HG02870 (cell line): ENCODE measurements at regions not wholly inside any gene's neighbourhood (a gene's known extent, or its start where the extent isn't known, plus 50 kb on each side); places are given as distances from the start of the nearest gene placed in this dataset.

Experiments used
- ATAC-seq: cut with Tn5 transposase; IDR thresholded peaks from one replicate; pipeline ENCODE4 v1.9.1; 2021; ENCODE audit warnings: mild to moderate bottlenecking, moderate library complexity; ENCODE audit not compliant: unreplicated experiment

GRCh38 chr12:127650626-127651025 lies 616.3 kb upstream of the TMEM132C start:
- ATAC-seq, result no peak

- ATAC-seq, result no peak
Observed at GRCh38 chr12:127652281-127652680, 614.7 kb upstream of the TMEM132C start.

- ATAC-seq, result no peak
Observed at GRCh38 chr12:127654383-127654985, 612.5 kb upstream of the TMEM132C start.

GRCh38 chr12:127655691-127656090 lies 611.3 kb upstream of the TMEM132C start:
- ATAC-seq, result no peak

GRCh38 chr12:127656266-127656665 lies 610.7 kb upstream of the TMEM132C start:
- no peak for ATAC-seq

GRCh38 chr12:127657036-127657435 lies 609.9 kb upstream of the TMEM132C start:
- ATAC-seq, result no peak

GRCh38 chr12:127660961-127661360 lies 606.0 kb upstream of the TMEM132C start:
- no peak for ATAC-seq

- ATAC-seq, result no peak
Observed at GRCh38 chr12:127663716-127664115, 603.3 kb upstream of the TMEM132C start.

- ATAC-seq, result no peak
Observed at GRCh38 chr12:127664901-127665300, 602.1 kb upstream of the TMEM132C start.

- ATAC-seq, result no peak
Observed at GRCh38 chr12:127667131-127667685, 599.8 kb upstream of the TMEM132C start.

GRCh38 chr12:127670294-127670693 lies 596.7 kb upstream of the TMEM132C start:
- no peak for ATAC-seq

GRCh38 chr12:127670796-127671195 lies 596.2 kb upstream of the TMEM132C start:
- ATAC-seq, result no peak

GRCh38 chr12:127675936-127676335 lies 591.0 kb upstream of the TMEM132C start:
- ATAC-seq, result no peak

GRCh38 chr12:127677537-127678131 lies 589.3 kb upstream of the TMEM132C start:
- no peak for ATAC-seq

- no peak for ATAC-seq
Observed at GRCh38 chr12:127678945-127679344, 588.0 kb upstream of the TMEM132C start.

- no peak for ATAC-seq
Observed at GRCh38 chr12:127680516-127680915, 586.5 kb upstream of the TMEM132C start.

- no peak for ATAC-seq
Observed at GRCh38 chr12:127681151-127681754, 585.7 kb upstream of the TMEM132C start.

GRCh38 chr12:127685491-127685890 lies 581.5 kb upstream of the TMEM132C start:
- no peak for ATAC-seq

GRCh38 chr12:127685931-127686330 lies 581.0 kb upstream of the TMEM132C start:
- ATAC-seq, result no peak

- no peak for ATAC-seq
Observed at GRCh38 chr12:127687181-127687580, 579.8 kb upstream of the TMEM132C start.

GRCh38 chr12:127688906-127689428 lies 578.0 kb upstream of the TMEM132C start:
- no peak for ATAC-seq

GRCh38 chr12:127690161-127690560 lies 576.8 kb upstream of the TMEM132C start:
- no peak for ATAC-seq
